ENCODE measurements at regions not wholly inside any gene's neighbourhood (a gene's known extent, or its start where the extent isn't known, plus 50 kb on each side); places are given as distances from the start of the nearest gene placed in this dataset.

DNA sequence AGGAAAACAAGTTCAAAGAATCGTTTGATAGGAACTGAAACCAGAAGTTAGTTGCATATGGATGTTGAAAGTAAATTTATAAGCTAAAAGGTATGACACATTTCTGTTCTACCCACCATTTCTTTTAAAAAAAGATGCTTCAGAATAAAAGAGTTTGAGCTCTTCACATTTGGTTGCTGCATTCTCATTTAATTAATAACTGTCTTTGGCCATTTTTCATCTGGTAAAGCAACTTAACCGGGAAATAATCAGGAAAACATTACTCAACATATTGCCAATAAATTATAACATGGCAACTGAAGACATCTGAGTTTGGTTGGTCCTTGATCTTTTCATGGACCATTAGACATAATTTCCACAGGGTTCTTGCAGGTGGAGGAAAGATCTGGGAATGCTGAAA, 180.2 kb upstream of the TWIST2 start (continued):
- TF ChIP-seq TSHZ2 (CRISPR knock-in tag; IDR thresholded peaks at IDR 0.05) (no peak), TCF4 (CRISPR knock-in tag; IDR thresholded peaks at IDR 0.05; ENCODE audit: borderline replicate concordance) (no peak), GLIS3 (CRISPR knock-in tag; IDR thresholded peaks at IDR 0.05) (no peak), ZNF70 (CRISPR knock-in tag; IDR thresholded peaks at IDR 0.05) (no peak)

DNA sequence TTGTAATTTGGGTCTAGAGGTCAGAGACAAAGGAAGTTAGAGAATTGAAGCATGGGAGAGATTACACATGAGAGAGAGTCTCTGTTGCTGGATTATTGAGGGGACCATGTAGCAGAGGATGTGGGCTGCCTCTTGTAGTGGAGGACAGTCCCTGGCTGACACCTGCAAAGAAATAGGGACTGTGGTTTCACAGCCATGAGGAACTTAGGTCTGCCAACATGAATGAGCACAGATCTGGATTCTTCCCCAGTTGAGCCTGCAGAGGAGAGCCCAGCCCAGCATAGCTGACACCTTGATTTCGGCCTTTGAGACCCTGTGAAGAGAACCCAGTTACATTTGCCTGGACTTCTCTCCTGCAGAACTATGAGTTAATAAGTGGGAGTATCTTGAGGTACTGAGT, 179.5 kb upstream of the TWIST2 start:
- ATAC-seq: no peak
- no peak for TF ChIP-seq BACH2 (CRISPR knock-in tag; IDR thresholded peaks at IDR 0.05; ENCODE audit: borderline replicate concordance)
- no peak for TF ChIP-seq PPARA (CRISPR knock-in tag; IDR thresholded peaks at IDR 0.05; ENCODE audit: borderline replicate concordance)
- TF ChIP-seq, protein P1, sequence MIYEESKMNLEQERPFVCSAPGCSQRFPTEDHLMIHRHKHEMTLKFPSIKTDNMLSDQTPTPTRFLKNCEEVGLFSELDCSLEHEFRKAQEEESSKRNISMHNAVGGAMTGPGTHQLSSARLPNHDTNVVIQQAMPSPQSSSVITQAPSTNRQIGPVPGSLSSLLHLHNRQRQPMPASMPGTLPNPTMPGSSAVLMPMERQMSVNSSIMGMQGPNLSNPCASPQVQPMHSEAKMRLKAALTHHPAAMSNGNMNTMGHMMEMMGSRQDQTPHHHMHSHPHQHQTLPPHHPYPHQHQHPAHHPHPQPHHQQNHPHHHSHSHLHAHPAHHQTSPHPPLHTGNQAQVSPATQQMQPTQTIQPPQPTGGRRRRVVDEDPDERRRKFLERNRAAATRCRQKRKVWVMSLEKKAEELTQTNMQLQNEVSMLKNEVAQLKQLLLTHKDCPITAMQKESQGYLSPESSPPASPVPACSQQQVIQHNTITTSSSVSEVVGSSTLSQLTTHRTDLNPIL (CRISPR knock-in tag; IDR thresholded peaks at IDR 0.05; ENCODE audit: low read depth): no peak
- TF ChIP-seq, protein P2, sequence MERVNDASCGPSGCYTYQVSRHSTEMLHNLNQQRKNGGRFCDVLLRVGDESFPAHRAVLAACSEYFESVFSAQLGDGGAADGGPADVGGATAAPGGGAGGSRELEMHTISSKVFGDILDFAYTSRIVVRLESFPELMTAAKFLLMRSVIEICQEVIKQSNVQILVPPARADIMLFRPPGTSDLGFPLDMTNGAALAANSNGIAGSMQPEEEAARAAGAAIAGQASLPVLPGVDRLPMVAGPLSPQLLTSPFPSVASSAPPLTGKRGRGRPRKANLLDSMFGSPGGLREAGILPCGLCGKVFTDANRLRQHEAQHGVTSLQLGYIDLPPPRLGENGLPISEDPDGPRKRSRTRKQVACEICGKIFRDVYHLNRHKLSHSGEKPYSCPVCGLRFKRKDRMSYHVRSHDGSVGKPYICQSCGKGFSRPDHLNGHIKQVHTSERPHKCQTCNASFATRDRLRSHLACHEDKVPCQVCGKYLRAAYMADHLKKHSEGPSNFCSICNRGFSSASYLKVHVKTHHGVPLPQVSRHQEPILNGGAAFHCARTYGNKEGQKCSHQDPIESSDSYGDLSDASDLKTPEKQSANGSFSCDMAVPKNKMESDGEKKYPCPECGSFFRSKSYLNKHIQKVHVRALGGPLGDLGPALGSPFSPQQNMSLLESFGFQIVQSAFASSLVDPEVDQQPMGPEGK (CRISPR knock-in tag; IDR thresholded peaks at IDR 0.05; ENCODE audit: borderline replicate concordance): no peak
- TF ChIP-seq ZNF8 (CRISPR knock-in tag; IDR thresholded peaks at IDR 0.05): no peak
- TF ChIP-seq RARB (CRISPR knock-in tag; IDR thresholded peaks at IDR 0.05): no peak
- TF ChIP-seq, protein P3, sequence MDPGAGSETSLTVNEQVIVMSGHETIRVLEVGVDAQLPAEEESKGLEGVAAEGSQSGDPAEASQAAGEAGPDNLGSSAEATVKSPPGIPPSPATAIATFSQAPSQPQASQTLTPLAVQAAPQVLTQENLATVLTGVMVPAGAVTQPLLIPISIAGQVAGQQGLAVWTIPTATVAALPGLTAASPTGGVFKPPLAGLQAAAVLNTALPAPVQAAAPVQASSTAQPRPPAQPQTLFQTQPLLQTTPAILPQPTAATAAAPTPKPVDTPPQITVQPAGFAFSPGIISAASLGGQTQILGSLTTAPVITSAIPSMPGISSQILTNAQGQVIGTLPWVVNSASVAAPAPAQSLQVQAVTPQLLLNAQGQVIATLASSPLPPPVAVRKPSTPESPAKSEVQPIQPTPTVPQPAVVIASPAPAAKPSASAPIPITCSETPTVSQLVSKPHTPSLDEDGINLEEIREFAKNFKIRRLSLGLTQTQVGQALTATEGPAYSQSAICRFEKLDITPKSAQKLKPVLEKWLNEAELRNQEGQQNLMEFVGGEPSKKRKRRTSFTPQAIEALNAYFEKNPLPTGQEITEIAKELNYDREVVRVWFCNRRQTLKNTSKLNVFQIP (CRISPR knock-in tag; IDR thresholded peaks at IDR 0.05; ENCODE audit: borderline replicate concordance, low read depth): no peak
- no peak for TF ChIP-seq GLIS3 (CRISPR knock-in tag; IDR thresholded peaks at IDR 0.05)

DNA sequence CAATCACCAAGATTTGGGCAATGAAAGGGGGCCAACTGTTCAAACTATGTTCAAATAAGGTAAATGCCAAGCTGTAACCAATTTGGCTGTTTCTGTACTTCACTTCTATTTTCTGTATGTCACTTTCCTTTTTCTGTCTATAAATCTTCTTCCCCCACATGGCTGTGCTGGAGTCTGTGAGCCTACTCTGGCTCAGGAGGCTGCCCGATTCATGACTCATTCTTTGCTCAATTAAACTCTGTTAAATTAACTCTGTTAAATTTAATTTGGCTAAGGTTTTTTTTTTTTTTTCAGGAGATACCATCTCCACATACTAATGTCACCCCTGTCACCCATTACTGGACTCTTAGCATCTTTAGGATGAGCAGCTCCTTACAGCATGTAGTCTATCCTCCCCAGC, 178.8 kb upstream of the TWIST2 start:
- TF ChIP-seq OSR1 (CRISPR knock-in tag; IDR thresholded peaks at IDR 0.05): no peak
- no peak for TF ChIP-seq ARNTL (CRISPR knock-in tag; IDR thresholded peaks at IDR 0.05; ENCODE audit: borderline replicate concordance, low read depth)
- no peak for TF ChIP-seq GLIS3 (CRISPR knock-in tag; IDR thresholded peaks at IDR 0.05)
- TF ChIP-seq ZNF565 (CRISPR knock-in tag; conservative IDR thresholded peaks at IDR 0.05; ENCODE audit: low read depth): no peak
- no peak for TF ChIP-seq BACH2 (CRISPR knock-in tag; IDR thresholded peaks at IDR 0.05; ENCODE audit: borderline replicate concordance)
- TF ChIP-seq ISL1 (CRISPR knock-in tag; IDR thresholded peaks at IDR 0.05): no peak
- TF ChIP-seq ZNF70 (CRISPR knock-in tag; IDR thresholded peaks at IDR 0.05): no peak
- no peak for TF ChIP-seq RARB (CRISPR knock-in tag; IDR thresholded peaks at IDR 0.05)
- TF ChIP-seq CSDC2 (CRISPR knock-in tag; IDR thresholded peaks at IDR 0.05): no peak
- TF ChIP-seq PPARA (CRISPR knock-in tag; IDR thresholded peaks at IDR 0.05; ENCODE audit: borderline replicate concordance): no peak
- no peak for ATAC-seq

DNA sequence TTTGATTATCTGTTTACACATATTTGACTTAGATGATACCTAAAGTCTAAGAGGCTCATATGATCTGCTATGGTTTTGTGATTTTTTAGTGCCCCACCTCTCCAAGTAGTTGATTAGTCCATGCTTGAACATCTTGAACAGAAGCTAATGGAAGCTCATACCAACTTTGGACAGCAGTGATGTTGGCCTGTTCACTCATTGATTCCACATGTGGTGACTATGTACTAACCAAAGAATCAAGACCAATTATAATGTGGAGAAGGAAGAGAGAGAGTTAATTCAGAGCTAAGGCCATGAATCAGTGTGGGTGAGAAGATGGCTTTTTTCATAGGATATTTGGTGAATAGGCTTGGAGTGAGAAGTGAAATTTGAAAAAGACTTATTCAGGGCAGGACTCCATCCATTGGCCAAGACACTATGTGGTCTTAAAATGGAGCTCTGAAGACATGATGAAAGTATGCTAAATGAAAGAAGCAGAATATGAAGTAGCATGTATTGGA, 178.3 kb upstream of the TWIST2 start:
- no peak for ATAC-seq
- TF ChIP-seq PPARA (CRISPR knock-in tag; IDR thresholded peaks at IDR 0.05; ENCODE audit: borderline replicate concordance) (no peak), CSDC2 (CRISPR knock-in tag; IDR thresholded peaks at IDR 0.05) (no peak), OSR1 (CRISPR knock-in tag; IDR thresholded peaks at IDR 0.05) (no peak), ISL1 (CRISPR knock-in tag; IDR thresholded peaks at IDR 0.05) (no peak), ZNF8 (CRISPR knock-in tag; IDR thresholded peaks at IDR 0.05) (no peak)
- TF ChIP-seq, protein P2 (CRISPR knock-in tag; IDR thresholded peaks at IDR 0.05; ENCODE audit: borderline replicate concordance): no peak
